Sciatic nerve (tissue), 2 donors: ENCODE measurements at regions not wholly inside any gene's neighbourhood (a gene's known extent, or its start where the extent isn't known, plus 50 kb on each side); places are given as distances from the start of the nearest gene placed in this dataset.
"Not testable (repeated sequence)": the region's sequence is repeated elsewhere in the genome, so short reads cannot be mapped to it uniquely, and the experiment has no call there.

Experiments
- ATAC-seq: fragments of 200-7000 bp; cut with Tn5 transposase; one replicate; pipeline ENCODE4 v1.9.1; 2020; ENCODE audit warnings: mild to moderate bottlenecking, moderate library complexity
- DNase-seq: peaks from one replicate; pipeline ENCODE4 v3.0.0-alpha.2; 2020; ENCODE audit warnings: low spot score
- intact Hi-C: fragments of 100-400 bp; cut with DNase I; formaldehyde crosslinking; loops from one replicate; pipeline ENCODE4 v1.14.2; 2022
- donor health status: DM: no; HTN: no; CAD: no.
- donor health status: DM: no; HTN: no; CAD: no.

GRCh38 chr6:60810216-60810615 is 1475.8 kb downstream of the KHDRBS2 start:
- ATAC-seq, intact Hi-C loops, DNase-seq: not testable (repeated sequence)

- peak; percentile 74 for ATAC-seq
- DNase-seq, intact Hi-C loops: not testable (repeated sequence)
These were observed 1486.9 kb downstream of the KHDRBS2 start for GRCh38 chr6:60799146-60799545.

GRCh38 chr6:60797831-60798230 is 1488.2 kb downstream of the KHDRBS2 start:
- intact Hi-C loops, DNase-seq: not testable (repeated sequence)
- ATAC-seq: peak; percentile 57

- DNase-seq, ATAC-seq, intact Hi-C loops: not testable (repeated sequence)
These were observed 1496.4 kb downstream of the KHDRBS2 start for GRCh38 chr6:60789601-60790000.

- intact Hi-C loops: not testable (repeated sequence)
These were observed 1503.1 kb downstream of the KHDRBS2 start for GRCh38 chr6:60782698-60783464.

GRCh38 chr6:60779591-60779990 is 1506.4 kb downstream of the KHDRBS2 start:
- peak; percentile 48 for ATAC-seq
- DNase-seq, intact Hi-C loops: not testable (repeated sequence)

More at GRCh38 chr6:60782698-60783464, 1503.1 kb downstream of the KHDRBS2 start:
- not testable (repeated sequence) for ATAC-seq, DNase-seq

GRCh38 chr6:60767791-60768499 is 1518.1 kb downstream of the KHDRBS2 start:
- intact Hi-C loops: loop anchor here (10.0 kb wide), 1 partner anchor 477 kb away; no protein-coding TSS in a partner anchor
- DNase-seq, ATAC-seq: not testable (repeated sequence)

GRCh38 chr6:60765331-60765730 is 1520.7 kb downstream of the KHDRBS2 start:
- intact Hi-C loops: loop anchor here (10.0 kb wide), 1 partner anchor 479 kb away; no protein-coding TSS in a partner anchor
- DNase-seq, ATAC-seq: not testable (repeated sequence)

- intact Hi-C loops: loop anchor here (10.0 kb wide), 1 partner anchor 481 kb away; no protein-coding TSS in a partner anchor
These were observed 1522.5 kb downstream of the KHDRBS2 start for GRCh38 chr6:60763464-60764080.

GRCh38 chr6:60760928-60761327 is 1525.1 kb downstream of the KHDRBS2 start:
- DNase-seq, ATAC-seq: not testable (repeated sequence)
- intact Hi-C loops: loop anchor here (10.0 kb wide), 1 partner anchor 484 kb away; no protein-coding TSS in a partner anchor

More at GRCh38 chr6:60763464-60764080, 1522.5 kb downstream of the KHDRBS2 start:
- ATAC-seq: peak; percentile 54
- not testable (repeated sequence) for DNase-seq

- intact Hi-C loops, DNase-seq: not testable (repeated sequence)
- ATAC-seq: peak; percentile 90
These were observed 1526.7 kb downstream of the KHDRBS2 start for GRCh38 chr6:60759149-60759825.

GRCh38 chr6:60758725-60759124 is 1527.3 kb downstream of the KHDRBS2 start:
- ATAC-seq, DNase-seq: not testable (repeated sequence)

GRCh38 chr6:60754879-60755278 is 1531.1 kb downstream of the KHDRBS2 start:
- intact Hi-C loops: no loop called here
- no peak for ATAC-seq
- no peak for DNase-seq

More at GRCh38 chr6:60758725-60759124, 1527.3 kb downstream of the KHDRBS2 start:
- intact Hi-C loops: not testable (repeated sequence)

GRCh38 chr6:60750353-60751081 is 1535.5 kb downstream of the KHDRBS2 start:
- intact Hi-C loops, DNase-seq, ATAC-seq: not testable (repeated sequence)

- peak; percentile 61 for ATAC-seq
- intact Hi-C loops, DNase-seq: not testable (repeated sequence)
These were observed 1538.1 kb downstream of the KHDRBS2 start for GRCh38 chr6:60747765-60748556.

GRCh38 chr6:60737764-60738425 is 1548.1 kb downstream of the KHDRBS2 start:
- intact Hi-C loops, ATAC-seq, DNase-seq: not testable (repeated sequence)
